H1 (cell line): ENCODE measurements at regions not wholly inside any gene's neighbourhood (a gene's known extent, or its start where the extent isn't known, plus 50 kb on each side); places are given as distances from the start of the nearest gene placed in this dataset.

ENCODE experiments used
- BCL11A ChIP-seq, 2 experiments: IDR thresholded peaks; one replicate each; pipeline ENCODE4 v1.6.1; 2011; ENCODE audit warnings: low read depth in 2 of 2, low read length in 2 of 2, mild to moderate bottlenecking in 2 of 2
- CBX5 ChIP-seq: fragments of 300-800, 300-1000 bp; sonication (generic); IDR thresholded peaks from 2 replicates; pipeline ENCODE4 v1.7.1; 2016; ENCODE audit warnings: antibody characterized with exemption, low read length, low read depth
- CEBPB ChIP-seq: IDR thresholded peaks from 2 replicates; pipeline ENCODE4 v1.6.1; 2012; ENCODE audit warnings: low read depth, low read length
- CTCF ChIP-seq, 3 experiments: IDR thresholded peaks; 1 replicate in 2 of 3; 2 replicates in 1 of 3; pipeline versions ENCODE4 v1.5.1 to v1.6.1; 2011; ENCODE audit warnings: low read length in 3 of 3, mild to moderate bottlenecking in 3 of 3, inconsistent platforms in 2 of 3, low read depth in 1 of 3, moderate library complexity in 1 of 3; ENCODE audit not compliant: insufficient read depth in 1 of 3; ENCODE audit errors: control extremely low read depth in 1 of 3
- E2F6 ChIP-seq: IDR thresholded peaks from 2 replicates; pipeline ENCODE4 v1.6.1; 2012; ENCODE audit warnings: inconsistent platforms
- EZH2 ChIP-seq: fragments of 200-600 bp; sonication (generic); IDR thresholded peaks from 2 replicates; pipeline ENCODE4 v1.7.1; 2012; ENCODE audit warnings: low read depth, mild to moderate bottlenecking, moderate library complexity, low read length, inconsistent platforms; ENCODE audit not compliant: severe bottlenecking
- JUN ChIP-seq: IDR thresholded peaks from 2 replicates; pipeline ENCODE4 v1.6.1; 2011; ENCODE audit warnings: low read depth, mild to moderate bottlenecking, improper control_type of control experiment, low read length
- KDM1A ChIP-seq: fragments of 200-600, 300-600 bp; sonication (generic); IDR thresholded peaks from 2 replicates; pipeline ENCODE4 v1.7.1; 2016; ENCODE audit warnings: mild to moderate bottlenecking, low read length, borderline replicate concordance
- POLR2A ChIP-seq, 2 experiments: IDR thresholded peaks; 1 replicate in 1 of 2; 2 replicates in 1 of 2; pipeline ENCODE4 v1.6.1; 2011; ENCODE audit warnings: low read depth in 2 of 2, low read length in 2 of 2, mild to moderate bottlenecking in 2 of 2; ENCODE audit errors: control extremely low read depth in 1 of 2
- POLR2AphosphoS5 ChIP-seq: IDR thresholded peaks from 2 replicates; pipeline ENCODE4 v1.6.1; 2011; ENCODE audit warnings: low read depth, low read length
- RAD21 ChIP-seq, 2 experiments: IDR thresholded peaks in 1 of 2; conservative IDR thresholded peaks in 1 of 2; 2 replicates each; pipeline ENCODE4 v1.6.1; 2011; ENCODE audit warnings: low read depth in 2 of 2, low read length in 2 of 2, improper control_type of control experiment in 1 of 2, inconsistent platforms in 1 of 2, mild to moderate bottlenecking in 1 of 2, moderate library complexity in 1 of 2
- SRF ChIP-seq: IDR thresholded peaks from 2 replicates; pipeline ENCODE4 v1.6.1; 2011; ENCODE audit warnings: mild to moderate bottlenecking, low read depth, low read length, moderate library complexity
- TAF1 ChIP-seq: IDR thresholded peaks from 2 replicates; pipeline ENCODE4 v1.6.1; 2011; ENCODE audit warnings: mild to moderate bottlenecking, low read depth, low read length
- USF2 ChIP-seq: IDR thresholded peaks from 2 replicates; pipeline ENCODE4 v1.6.1; 2011; ENCODE audit warnings: low read length, improper control_type of control experiment

- TF ChIP-seq CTCF (IDR thresholded peaks at IDR 0.05; ENCODE audit: control extremely low read depth in 1 of 3, insufficient read depth in 1 of 3, low read depth in 1 of 3, low read length in 3 of 3) (no peak), SRF (no peak), KDM1A (no peak), CEBPB (no peak), POLR2A (IDR thresholded peaks at IDR 0.05; ENCODE audit: control extremely low read depth in 1 of 2, low read depth in 2 of 2, low read length in 2 of 2) (no peak), CBX5 (no peak), BCL11A (IDR thresholded peaks at IDR 0.05; ENCODE audit: low read depth in 2 of 2, low read length in 2 of 2) (no peak), POLR2AphosphoS5 (no peak), RAD21 (IDR thresholded peaks at IDR 0.05 in 1 of 2, conservative IDR thresholded peaks at IDR 0.05 in 1 of 2; ENCODE audit: low read depth in 2 of 2, low read length in 2 of 2) (no peak), USF2 (no peak), JUN (no peak), TAF1 (no peak), EZH2 (no peak), E2F6 (no peak)
These were observed 60.7 kb downstream of the SLC24A2 start for GRCh38 chr9:19728101-19728500.
